ENCODE measurements at regions not wholly inside any gene's neighbourhood (a gene's known extent, or its start where the extent isn't known, plus 50 kb on each side); places are given as distances from the start of the nearest gene placed in this dataset.

- DNase-seq (ENCODE audit: low spot score) (no peak), ATAC-seq (no peak)
- intact Hi-C loops (cut with DNase I): no loop called here
Observed at GRCh38 chr2:16262526-16263178, 322.3 kb downstream of the MYCN start.

- DNase-seq (ENCODE audit: low spot score) (no peak), ATAC-seq (no peak)
- intact Hi-C loops (cut with DNase I): no loop called here
Observed at GRCh38 chr2:16261791-16262190, 321.4 kb downstream of the MYCN start.

GRCh38 chr2:16261071-16261470, 320.7 kb downstream of the MYCN start:
- no peak for DNase-seq (ENCODE audit: low spot score)
- no peak for ATAC-seq
- intact Hi-C loops (cut with DNase I): no loop called here

GRCh38 chr2:16260041-16260830, 319.9 kb downstream of the MYCN start:
- ATAC-seq: no peak
- no peak for DNase-seq (ENCODE audit: low spot score)

GRCh38 chr2:16259010-16259409, 318.7 kb downstream of the MYCN start:
- ATAC-seq: no peak
- intact Hi-C loops (cut with DNase I): no loop called here
- DNase-seq (ENCODE audit: low spot score): no peak

More at GRCh38 chr2:16260041-16260830, 319.9 kb downstream of the MYCN start:
- intact Hi-C loops (cut with DNase I): no loop called here

GRCh38 chr2:16258350-16258749, 318.0 kb downstream of the MYCN start:
- ATAC-seq (no peak), DNase-seq (ENCODE audit: low spot score) (no peak)
- intact Hi-C loops (cut with DNase I): no loop called here

GRCh38 chr2:16257322-16258028, 317.1 kb downstream of the MYCN start:
- intact Hi-C loops (cut with DNase I): no loop called here
- no peak for DNase-seq (ENCODE audit: low spot score)
- ATAC-seq: no peak

- ATAC-seq (no peak), DNase-seq (ENCODE audit: low spot score) (no peak)
- intact Hi-C loops (cut with DNase I): no loop called here
Observed at GRCh38 chr2:16256601-16257321, 316.4 kb downstream of the MYCN start.

- ATAC-seq (no peak), DNase-seq (ENCODE audit: low spot score) (no peak)
- intact Hi-C loops (cut with DNase I): no loop called here
Observed at GRCh38 chr2:16255120-16255519, 314.8 kb downstream of the MYCN start.

- no peak for ATAC-seq
- intact Hi-C loops (cut with DNase I): no loop called here
- DNase-seq (ENCODE audit: low spot score): no peak
Observed at GRCh38 chr2:16254356-16254965, 314.1 kb downstream of the MYCN start.

GRCh38 chr2:16253291-16253690, 312.9 kb downstream of the MYCN start:
- intact Hi-C loops (cut with DNase I): no loop called here
- ATAC-seq (no peak), DNase-seq (ENCODE audit: low spot score) (no peak)

GRCh38 chr2:16252891-16253290, 312.5 kb downstream of the MYCN start:
- ATAC-seq: no peak
- intact Hi-C loops (cut with DNase I): no loop called here
- DNase-seq (ENCODE audit: low spot score): no peak

- intact Hi-C loops (cut with DNase I): no loop called here
- DNase-seq (ENCODE audit: low spot score) (no peak), ATAC-seq (no peak)
Observed at GRCh38 chr2:16252251-16252650, 311.9 kb downstream of the MYCN start.

GRCh38 chr2:16251511-16252225, 311.3 kb downstream of the MYCN start:
- intact Hi-C loops (cut with DNase I): no loop called here

GRCh38 chr2:16250886-16251285, 310.5 kb downstream of the MYCN start:
- intact Hi-C loops (cut with DNase I): no loop called here
- ATAC-seq (no peak), DNase-seq (ENCODE audit: low spot score) (no peak)

More at GRCh38 chr2:16251511-16252225, 311.3 kb downstream of the MYCN start:
- ATAC-seq: no peak
- no peak for DNase-seq (ENCODE audit: low spot score)

- DNase-seq (ENCODE audit: low spot score) (no peak), ATAC-seq (no peak)
- intact Hi-C loops (cut with DNase I): no loop called here
Observed at GRCh38 chr2:16250466-16250865, 310.1 kb downstream of the MYCN start.

GRCh38 chr2:16250056-16250425, 309.7 kb downstream of the MYCN start:
- ATAC-seq: no peak
- intact Hi-C loops (cut with DNase I): no loop called here
- no peak for DNase-seq (ENCODE audit: low spot score)

- intact Hi-C loops (cut with DNase I): no loop called here
- no peak for DNase-seq (ENCODE audit: low spot score)
- ATAC-seq: no peak
Observed at GRCh38 chr2:16249246-16250055, 309.1 kb downstream of the MYCN start.
